Kidney (tissue), 13 donors: ENCODE measurements at regions not wholly inside any gene's neighbourhood (a gene's known extent, or its start where the extent isn't known, plus 50 kb on each side); places are given as distances from the start of the nearest gene placed in this dataset.
"Not testable (repeated sequence)": the region's sequence is repeated elsewhere in the genome, so short reads cannot be mapped to it uniquely, and the experiment has no call there.

Experiments used
- DNase-seq, 5 donors: peaks; one replicate each; pipeline ENCODE4 v3.0.0-alpha.2; 2013 to 2020
- FAIRE-seq: peaks from 2 replicates; lab custom pipeline; 2012; peaks lifted over from hg19 to GRCh38; lab: Jason Lieb, UNC
- H3K27ac ChIP-seq, 2 donors: one replicate each; pipeline ENCODE4 v1.7.0; 2013; ENCODE audit warnings: low read depth in 2 of 2, low read length in 2 of 2, inconsistent platforms in 1 of 2
- H3K27me3 ChIP-seq: one replicate; pipeline ENCODE4 v1.7.1; 2013; ENCODE audit warnings: low read length, inconsistent platforms; ENCODE audit not compliant: control insufficient read depth, insufficient read depth
- H3K36me3 ChIP-seq, 3 donors: one replicate each; pipeline versions ENCODE4 v1.7.0 to v1.7.1; 2013; ENCODE audit warnings: low read length in 3 of 3, control low read depth in 1 of 3, inconsistent platforms in 1 of 3; ENCODE audit not compliant: insufficient read depth in 3 of 3, control insufficient read depth in 2 of 3
- H3K4me1 ChIP-seq, 3 donors: one replicate each; pipeline versions ENCODE4 v1.7.0 to v1.7.1; 2013; ENCODE audit warnings: low read length in 3 of 3, inconsistent platforms in 1 of 3, low read depth in 1 of 3; ENCODE audit not compliant: control insufficient read depth in 2 of 3, insufficient read depth in 2 of 3
- H3K4me3 ChIP-seq, 3 donors: one replicate each; pipeline versions ENCODE4 v1.7.0 to v1.8.1; 2013; ENCODE audit warnings: low read length in 3 of 3, control low read depth in 1 of 3, inconsistent platforms in 1 of 3
- H3K9ac ChIP-seq, 3 donors: one replicate each; pipeline versions ENCODE4 v1.7.0 to v1.7.1; 2013; ENCODE audit warnings: low read length in 3 of 3, control low read depth in 1 of 3, inconsistent platforms in 1 of 3
- H3K9me3 ChIP-seq, 3 donors: one replicate each; pipeline versions ENCODE4 v1.7.0 to v1.7.1; 2013; ENCODE audit warnings: low read length in 3 of 3, control low read depth in 1 of 3, inconsistent platforms in 1 of 3; ENCODE audit not compliant: control insufficient read depth in 2 of 3, insufficient read depth in 1 of 3
- CTCF ChIP-seq: IDR thresholded peaks from 3 replicates; pipeline ENCODE4 v1.5.1; 2012; ENCODE audit warnings: mild to moderate bottlenecking, moderate library complexity, borderline replicate concordance; ENCODE audit not compliant: insufficient read depth; ENCODE audit errors: extremely low read depth
- intact Hi-C: fragments of 100-400 bp; cut with DNase I; formaldehyde crosslinking; loops from one replicate; pipeline ENCODE4 v1.11.1; 2022
- donor health status: control.
- donor health status: control.
- donor health status: control.
- donor health status: control.
- donor health status: control.
- donor health status: DM: yes; HTN: yes; CAD: no.
- donor health status: Normal renal cell carcinoma (clear cell type).

GRCh38 chrX:22585831-22586230 lies 313.1 kb downstream of the CBLL2 start:
- intact Hi-C loops: no loop called here

GRCh38 chrX:22589845-22590244 lies 317.1 kb downstream of the CBLL2 start:
- Histone ChIP-seq H3K9me3 (no peaks in the 10 kb centered on the region), H3K4me1 (no peaks in the 10 kb centered on the region), H3K9ac (no peak overlapping the region), H3K4me3 (no peak overlapping the region), H3K27me3 (no peaks in the 10 kb centered on the region), H3K36me3 (no peaks in the 10 kb centered on the region), H3K27ac (no peak overlapping the region)
- no peak for TF ChIP-seq CTCF
- DNase-seq (no peak), FAIRE-seq (no peak)
- intact Hi-C loops: no loop called here

More at GRCh38 chrX:22585831-22586230, 313.1 kb downstream of the CBLL2 start:
- no peaks in the 10 kb centered on the region for H3K36me3 ChIP-seq
- DNase-seq (no peak), FAIRE-seq (no peak)
- no peaks in the 10 kb centered on the region for H3K9me3 ChIP-seq
- TF ChIP-seq CTCF: no peak
- H3K9ac ChIP-seq: no peak overlapping the region
- H3K27me3 ChIP-seq: no peaks in the 10 kb centered on the region
- no peak overlapping the region for H3K27ac ChIP-seq
- no peak overlapping the region for H3K4me3 ChIP-seq
- no peaks in the 10 kb centered on the region for H3K4me1 ChIP-seq

GRCh38 chrX:22594766-22595165 lies 322.1 kb downstream of the CBLL2 start:
- Histone ChIP-seq H3K4me3 (no peak overlapping the region), H3K9ac (no peak overlapping the region), H3K4me1 (no peaks in the 10 kb centered on the region), H3K27ac (no peak overlapping the region), H3K9me3 (no peaks in the 10 kb centered on the region), H3K36me3 (no peaks in the 10 kb centered on the region), H3K27me3 (no peaks in the 10 kb centered on the region)
- DNase-seq: no peak
- no peak for FAIRE-seq
- TF ChIP-seq CTCF: no peak
- intact Hi-C loops: no loop called here

GRCh38 chrX:22603060-22603459 lies 330.3 kb downstream of the CBLL2 start:
- H3K27ac ChIP-seq: no peak overlapping the region
- H3K4me1 ChIP-seq: no peaks in the 10 kb centered on the region
- H3K27me3 ChIP-seq: no peaks in the 10 kb centered on the region
- TF ChIP-seq CTCF: no peak
- intact Hi-C loops: no loop called here
- DNase-seq (no peak), FAIRE-seq (no peak)
- no peaks in the 10 kb centered on the region for H3K36me3 ChIP-seq
- no peak overlapping the region for H3K4me3 ChIP-seq
- no peak overlapping the region for H3K9ac ChIP-seq
- no peaks in the 10 kb centered on the region for H3K9me3 ChIP-seq

GRCh38 chrX:22609452-22609851 lies 336.7 kb downstream of the CBLL2 start:
- H3K9me3 ChIP-seq, H3K4me3 ChIP-seq, FAIRE-seq, intact Hi-C loops, DNase-seq, H3K27me3 ChIP-seq, H3K9ac ChIP-seq, H3K4me1 ChIP-seq, H3K36me3 ChIP-seq, H3K27ac ChIP-seq: not testable (repeated sequence)
